KMS-11 (cell line): ENCODE measurements at regions not wholly inside any gene's neighbourhood (a gene's known extent, or its start where the extent isn't known, plus 50 kb on each side); places are given as distances from the start of the nearest gene placed in this dataset.

Experiments
- H2AFZ ChIP-seq: fragments of 200-600 bp; sonication (generic); 2 replicates; pipeline ENCODE4 v1.6.1; 2016; ENCODE audit warnings: antibody characterized with exemption, mixed run types, low read depth
- H3K27ac ChIP-seq: fragments of 200-600 bp; sonication (generic); 2 replicates; pipeline ENCODE4 v1.6.1; 2016; ENCODE audit warnings: mild to moderate bottlenecking, mixed run types
- H3K27me3 ChIP-seq: fragments of 200-600 bp; sonication (generic); 2 replicates; pipeline ENCODE4 v1.6.1; 2017; ENCODE audit warnings: mild to moderate bottlenecking, low read depth, mixed run types, moderate library complexity; ENCODE audit not compliant: insufficient read depth
- H3K36me3 ChIP-seq: fragments of 200-600 bp; sonication (generic); 2 replicates; pipeline ENCODE4 v1.6.1; 2017; ENCODE audit warnings: mild to moderate bottlenecking, mixed run types; ENCODE audit not compliant: insufficient read depth
- H3K4me1 ChIP-seq: fragments of 200-600 bp; sonication (generic); 2 replicates; pipeline ENCODE4 v1.6.1; 2016; ENCODE audit warnings: mild to moderate bottlenecking, low read depth, mixed run types; ENCODE audit not compliant: poor library complexity, severe bottlenecking
- H3K4me2 ChIP-seq: fragments of 200-600 bp; sonication (generic); 2 replicates; pipeline ENCODE4 v1.7.0; 2016; ENCODE audit warnings: mild to moderate bottlenecking, mixed run types
- H3K4me3 ChIP-seq: fragments of 200-600 bp; sonication (generic); IDR thresholded peaks from 2 replicates; pipeline ENCODE4 v1.6.1; 2017; ENCODE audit warnings: low read depth, low read length, mixed read lengths; ENCODE audit not compliant: insufficient read depth
- H3K79me2 ChIP-seq: fragments of 200-600 bp; sonication (generic); 2 replicates; pipeline ENCODE4 v1.6.1; 2016; ENCODE audit warnings: low read depth, mixed run types; ENCODE audit not compliant: insufficient read depth
- H3K9ac ChIP-seq: fragments of 200-600 bp; sonication (generic); 2 replicates; pipeline ENCODE4 v1.6.1; 2016; ENCODE audit warnings: mild to moderate bottlenecking, mixed run types
- H4K20me1 ChIP-seq: fragments of 200-600 bp; sonication (generic); 2 replicates; pipeline ENCODE4 v1.6.1; 2016; ENCODE audit warnings: mild to moderate bottlenecking, mixed run types; ENCODE audit not compliant: insufficient read depth
- CTCF ChIP-seq: fragments of 200-600 bp; sonication (generic); conservative IDR thresholded peaks from 2 replicates; pipeline ENCODE4 v1.6.1; 2017; ENCODE audit warnings: low read depth, mild to moderate bottlenecking, antibody characterized with exemption, low read length, moderate library complexity, mixed read lengths

DNA sequence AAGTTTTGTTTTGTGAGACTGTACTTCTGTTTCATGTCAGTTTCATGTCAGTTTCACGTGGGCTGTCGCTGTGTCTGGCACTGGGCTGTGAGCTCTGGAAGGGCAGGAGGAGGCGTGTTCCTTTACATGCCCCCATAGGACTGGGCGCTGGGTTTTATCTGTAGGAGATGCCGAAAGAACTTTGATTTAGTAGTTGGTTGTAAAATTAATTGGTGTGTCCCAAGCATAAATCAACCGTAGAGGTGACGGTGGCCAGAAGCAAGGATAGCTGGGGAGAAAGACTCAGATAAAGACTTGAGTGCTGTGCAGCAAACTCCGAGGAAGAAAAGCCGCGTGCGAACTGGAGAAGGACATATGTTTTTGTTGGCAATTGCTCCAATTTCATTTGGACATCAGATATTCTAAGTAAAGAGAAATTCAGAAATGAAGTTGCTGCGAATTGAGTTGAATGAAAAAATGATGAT lies 182.5 kb downstream of the VRK1 start:
- no peak for TF ChIP-seq CTCF
- Histone ChIP-seq H3K27ac (no peak overlapping the region), H3K4me2 (no peak overlapping the region), H3K4me3 (no peak overlapping the region), H2AFZ (no peak overlapping the region), H3K27me3 (no peaks in the 10 kb centered on the region), H4K20me1 (no peaks in the 10 kb centered on the region), H3K36me3 (no peaks in the 10 kb centered on the region), H3K79me2 (no peaks in the 10 kb centered on the region), H3K9ac (no peak overlapping the region), H3K4me1 (no peaks in the 10 kb centered on the region)

- H3K4me2 ChIP-seq: no peak overlapping the region
- H3K27me3 ChIP-seq: no peaks in the 10 kb centered on the region
- H3K9ac ChIP-seq: no peak overlapping the region
- no peaks in the 10 kb centered on the region for H3K36me3 ChIP-seq
- no peak overlapping the region for H2AFZ ChIP-seq
- H3K27ac ChIP-seq: no peak overlapping the region
- no peak overlapping the region for H3K4me3 ChIP-seq
- H3K4me1 ChIP-seq: no peaks in the 10 kb centered on the region
- no peak for TF ChIP-seq CTCF
- no peaks in the 10 kb centered on the region for H3K79me2 ChIP-seq
- H4K20me1 ChIP-seq: no peaks in the 10 kb centered on the region
Observed at GRCh38 chr14:96980835-96981234, 183.7 kb downstream of the VRK1 start.

DNA sequence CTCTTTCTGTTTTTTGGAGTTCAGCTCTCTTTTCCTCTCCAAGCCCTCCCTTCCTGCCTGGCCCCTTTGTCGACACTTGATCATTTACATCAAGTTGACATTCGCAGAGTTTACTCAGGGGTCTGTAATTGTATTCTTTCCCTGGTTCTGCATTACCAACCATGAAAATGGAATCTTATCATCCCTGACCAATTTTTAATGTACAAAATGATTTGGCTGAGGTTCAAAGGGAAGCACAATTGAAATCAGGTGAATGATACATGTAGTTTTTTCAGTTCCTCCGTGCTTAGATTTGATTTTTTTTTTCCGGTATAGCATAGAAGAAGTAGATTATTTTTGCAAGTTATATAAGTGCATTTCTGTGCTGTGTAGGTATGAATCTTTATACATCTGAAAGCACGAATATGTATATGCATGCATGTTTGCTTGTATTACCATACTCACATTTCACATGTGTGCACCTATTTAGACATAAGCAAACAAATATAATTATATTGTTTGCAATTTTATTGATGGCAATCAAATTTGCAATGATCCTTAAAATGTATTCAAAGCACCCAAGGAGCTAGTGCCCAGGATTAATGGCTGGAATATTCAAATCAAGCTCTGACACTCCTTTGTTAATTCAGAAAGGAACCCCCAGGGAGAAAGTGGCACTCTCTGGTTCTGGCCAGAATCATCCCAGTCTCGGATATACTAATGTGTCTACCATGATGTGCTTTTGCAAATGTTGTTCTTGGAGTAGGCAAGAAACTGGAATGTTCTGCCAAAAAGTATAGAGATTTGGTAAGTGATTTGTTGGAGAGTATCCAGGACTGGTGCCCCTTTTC lies 189.3 kb downstream of the VRK1 start:
- H3K9ac ChIP-seq: no peak overlapping the region
- no peaks in the 10 kb centered on the region for H3K79me2 ChIP-seq
- no peak for TF ChIP-seq CTCF
- H2AFZ ChIP-seq: no peak overlapping the region
- no peak overlapping the region for H3K4me3 ChIP-seq
- no peaks in the 10 kb centered on the region for H3K27me3 ChIP-seq
- no peaks in the 10 kb centered on the region for H4K20me1 ChIP-seq
- H3K4me2 ChIP-seq: no peak overlapping the region
- H3K36me3 ChIP-seq: no peaks in the 10 kb centered on the region
- H3K27ac ChIP-seq: no peak overlapping the region
- H3K4me1 ChIP-seq: no peaks in the 10 kb centered on the region

DNA sequence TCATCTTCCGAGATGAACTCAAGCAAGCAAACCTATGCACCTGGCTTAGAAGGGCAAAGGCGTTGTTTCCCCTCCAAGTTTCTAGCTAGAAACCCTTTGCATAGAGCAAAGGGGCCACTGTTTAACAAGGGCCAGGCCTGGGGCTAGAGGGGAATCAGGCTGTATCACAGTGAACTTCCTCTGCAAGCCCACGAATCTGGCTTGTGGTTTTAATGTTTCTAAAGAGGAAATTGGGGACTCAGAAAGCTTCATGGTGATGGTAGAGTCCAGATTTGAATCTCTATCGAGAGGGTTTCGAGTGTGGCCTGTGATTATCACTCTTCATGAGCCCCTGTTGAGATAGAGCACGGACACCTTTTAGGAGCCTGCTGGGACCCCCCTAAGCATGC lies 189.9 kb downstream of the VRK1 start:
- Histone ChIP-seq H2AFZ (no peak overlapping the region), H3K4me3 (no peak overlapping the region), H3K27ac (no peak overlapping the region), H3K9ac (no peak overlapping the region), H3K4me2 (no peak overlapping the region), H4K20me1 (no peaks in the 10 kb centered on the region), H3K36me3 (no peaks in the 10 kb centered on the region), H3K27me3 (no peaks in the 10 kb centered on the region), H3K4me1 (no peaks in the 10 kb centered on the region), H3K79me2 (no peaks in the 10 kb centered on the region)
- no peak for TF ChIP-seq CTCF
